Fibroblast of the aortic adventitia (primary cell): ENCODE measurements at regions not wholly inside any gene's neighbourhood (a gene's known extent, or its start where the extent isn't known, plus 50 kb on each side); places are given as distances from the start of the nearest gene placed in this dataset. TPM values are rescaled to one million over a fixed set of nuclear protein-coding genes. Genes with fewer than 3 reads are reported as not detected.

Experiments
- DNase-seq: peaks from one replicate; pipeline ENCODE4 v3.0.0-alpha.2; 2010; ENCODE audit warnings: low read depth
- H3K4me3 ChIP-seq: 2 replicates; pipeline ENCODE4 v1.5.1; 2011; ENCODE audit warnings: low read depth, mild to moderate bottlenecking, control low read depth, low read length, moderate library complexity
- small RNA-seq: library from RNA; depleted of rRNA; stranded (forward); fragments of <200 nt; gene quantifications from one replicate; pipeline ENCODE3, GENCODE V24; 2012
- TF ChIP-seq, protein P1 (sequence below): IDR thresholded peaks from 2 replicates; pipeline ENCODE4 v1.5.1; 2011; ENCODE audit warnings: mild to moderate bottlenecking, low read length, control low read depth, inconsistent platforms; ENCODE audit not compliant: insufficient read depth

DNA sequence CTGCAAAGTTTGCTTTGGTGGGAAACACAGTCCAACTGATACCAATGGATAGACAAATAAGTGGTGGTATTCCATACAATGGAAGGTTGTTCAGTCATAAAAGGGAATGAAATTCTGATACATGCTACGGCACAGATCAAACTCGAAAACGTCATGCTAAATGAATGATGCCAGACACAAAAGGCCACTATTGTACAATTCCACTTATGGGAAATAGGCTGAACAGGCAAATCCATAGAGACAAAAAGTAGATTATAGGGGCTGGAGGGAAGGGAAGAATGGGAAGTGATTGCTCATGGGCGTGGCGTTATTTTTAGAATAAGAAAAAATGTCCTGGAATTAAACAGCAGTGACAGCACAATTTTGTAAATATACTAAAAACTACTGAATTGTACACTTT, 66.0 kb upstream of the FOXK1 start:
- DNase-seq: no peak
- TF ChIP-seq, protein P1, sequence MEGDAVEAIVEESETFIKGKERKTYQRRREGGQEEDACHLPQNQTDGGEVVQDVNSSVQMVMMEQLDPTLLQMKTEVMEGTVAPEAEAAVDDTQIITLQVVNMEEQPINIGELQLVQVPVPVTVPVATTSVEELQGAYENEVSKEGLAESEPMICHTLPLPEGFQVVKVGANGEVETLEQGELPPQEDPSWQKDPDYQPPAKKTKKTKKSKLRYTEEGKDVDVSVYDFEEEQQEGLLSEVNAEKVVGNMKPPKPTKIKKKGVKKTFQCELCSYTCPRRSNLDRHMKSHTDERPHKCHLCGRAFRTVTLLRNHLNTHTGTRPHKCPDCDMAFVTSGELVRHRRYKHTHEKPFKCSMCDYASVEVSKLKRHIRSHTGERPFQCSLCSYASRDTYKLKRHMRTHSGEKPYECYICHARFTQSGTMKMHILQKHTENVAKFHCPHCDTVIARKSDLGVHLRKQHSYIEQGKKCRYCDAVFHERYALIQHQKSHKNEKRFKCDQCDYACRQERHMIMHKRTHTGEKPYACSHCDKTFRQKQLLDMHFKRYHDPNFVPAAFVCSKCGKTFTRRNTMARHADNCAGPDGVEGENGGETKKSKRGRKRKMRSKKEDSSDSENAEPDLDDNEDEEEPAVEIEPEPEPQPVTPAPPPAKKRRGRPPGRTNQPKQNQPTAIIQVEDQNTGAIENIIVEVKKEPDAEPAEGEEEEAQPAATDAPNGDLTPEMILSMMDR: no peak
- no peak overlapping the region for H3K4me3 ChIP-seq

DNA sequence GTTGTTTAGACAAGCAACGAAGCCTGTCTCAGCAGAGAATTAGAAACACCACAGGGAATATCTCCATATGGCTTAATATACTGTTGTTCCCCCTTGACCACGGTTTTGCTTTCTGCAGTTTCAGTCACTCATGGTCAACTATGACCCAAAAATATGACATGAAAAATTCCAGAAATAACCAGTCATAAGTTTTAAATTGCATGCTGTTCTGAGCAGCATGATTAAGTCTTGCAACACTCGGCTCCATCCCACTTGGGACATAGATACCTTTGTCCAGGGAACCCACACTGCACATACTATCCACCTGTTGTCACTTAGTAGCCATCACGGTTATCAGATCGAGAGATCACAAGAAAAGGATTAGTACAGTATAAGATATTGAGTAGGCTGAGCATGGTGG, 60.7 kb upstream of the FOXK1 start:
- TF ChIP-seq, protein P1: no peak
- no peak overlapping the region for H3K4me3 ChIP-seq
- DNase-seq: peak; percentile 13

DNA sequence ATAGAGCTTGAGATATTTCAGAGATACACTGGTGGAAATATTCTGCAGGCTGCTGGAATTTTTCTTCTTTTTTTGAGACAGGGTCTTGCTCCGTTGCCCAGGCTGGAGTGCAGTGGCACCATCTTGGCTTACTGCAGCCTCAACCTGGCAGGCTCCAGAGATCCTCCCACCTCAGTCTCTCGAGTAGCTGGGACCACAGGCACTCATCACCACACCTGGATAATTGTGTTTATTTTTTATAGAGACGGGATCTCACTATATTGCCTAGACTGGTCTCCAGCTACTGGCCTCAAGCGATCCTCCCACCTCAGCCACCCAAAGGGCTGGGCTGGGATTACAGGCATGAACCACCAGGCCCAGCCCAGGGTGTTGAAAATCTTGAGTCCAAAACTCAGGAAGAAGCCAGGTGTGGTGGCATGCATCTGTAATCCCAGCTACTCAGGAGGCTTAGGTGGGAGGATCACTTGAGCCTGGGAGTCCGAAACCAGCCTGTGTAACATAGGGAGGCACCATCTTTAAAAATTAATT, 55.7 kb upstream of the FOXK1 start:
- TF ChIP-seq, protein P1: no peak
- H3K4me3 ChIP-seq: no peak overlapping the region
- DNase-seq: no peak

DNA sequence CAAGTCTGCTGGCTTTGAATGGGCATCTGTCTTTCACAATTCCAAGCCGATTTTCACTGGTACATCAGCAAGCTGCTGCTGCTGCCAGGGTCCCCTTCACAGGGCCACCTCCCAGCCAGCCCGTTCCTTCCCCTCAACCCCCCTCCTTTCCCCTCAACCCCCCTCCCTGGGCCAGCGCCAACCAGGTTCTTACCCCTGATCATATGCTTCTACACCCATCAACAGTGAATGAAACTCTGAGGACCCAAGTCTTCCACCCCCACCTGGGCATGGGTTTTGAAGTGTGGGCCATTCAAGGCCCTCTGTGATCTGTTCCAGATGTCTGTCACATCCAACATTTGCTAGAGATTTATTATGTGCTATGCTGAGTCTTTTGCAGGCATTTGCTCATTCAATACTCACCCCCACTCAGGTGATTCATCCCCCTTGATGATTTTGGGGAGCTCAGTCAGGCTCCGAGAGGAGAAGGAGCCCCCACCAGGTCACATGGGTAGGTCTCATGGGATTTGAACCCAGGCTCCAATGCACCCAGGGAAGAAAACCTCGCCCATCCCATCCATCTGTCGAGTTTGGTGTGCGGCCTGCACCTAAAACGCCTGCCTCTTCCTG, 52.7 kb upstream of the FOXK1 start:
- no peak for DNase-seq
- no peak overlapping the region for H3K4me3 ChIP-seq
- TF ChIP-seq, protein P1: no peak

DNA sequence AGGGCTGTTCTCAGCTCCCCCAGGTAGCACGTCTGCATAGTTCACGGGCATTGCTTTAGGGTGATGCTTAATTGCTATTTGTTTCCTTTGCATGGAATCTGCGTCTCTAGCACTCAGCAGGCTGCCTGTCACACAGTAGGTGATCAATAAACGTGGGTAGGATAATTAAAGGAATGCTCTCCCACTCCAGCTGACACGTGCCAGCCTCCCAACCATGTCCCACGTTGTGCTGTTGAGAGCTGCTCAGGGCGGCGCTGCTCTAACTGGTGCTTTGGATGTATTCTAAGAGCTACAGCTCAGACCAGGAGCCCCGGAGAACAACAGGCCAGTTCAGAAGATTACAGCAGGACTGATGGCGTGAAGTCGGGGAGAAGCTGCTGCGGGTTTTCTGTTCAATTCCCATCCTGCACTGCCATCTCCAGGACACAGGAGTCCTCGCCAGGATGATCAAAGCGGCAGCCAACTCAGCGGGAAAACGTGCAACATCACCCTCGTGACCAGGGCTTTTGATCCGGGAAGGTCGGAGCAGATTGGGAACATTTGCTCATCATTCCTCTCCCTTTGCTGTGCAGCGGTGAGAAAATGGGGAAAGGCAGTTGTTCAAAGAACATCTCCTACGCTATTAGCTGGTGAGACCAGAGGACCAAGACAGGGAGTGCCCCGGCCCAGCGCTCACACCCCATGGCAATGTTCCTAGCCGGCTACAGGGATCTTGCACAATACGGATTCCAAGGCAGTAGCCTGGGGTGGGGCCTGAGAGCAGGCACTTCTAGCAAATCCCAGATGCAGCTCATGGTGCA, 50.5 kb upstream of the FOXK1 start:
- peak overlapping the region; percentile 63 for H3K4me3 ChIP-seq
- DNase-seq: peak; percentile 95
- TF ChIP-seq, protein P1: peak; percentile 74

Small RNA genes in the stretch of these regions (small RNA-seq; reads per million reads assigned to genes)
- not detected for gene CYP3A54P
